Gastroesophageal sphincter (tissue), 3 donors: ENCODE measurements at regions not wholly inside any gene's neighbourhood (a gene's known extent, or its start where the extent isn't known, plus 50 kb on each side); places are given as distances from the start of the nearest gene placed in this dataset.

Experiments used
- CTCF ChIP-seq, 4 experiments: fragments of 200-600 bp in 2 of 4; fragments of 450-650 bp in 2 of 4; sonication (generic) in 1 of 4; IDR thresholded peaks; one replicate each; pipeline ENCODE4 v1.5.1; 2017 to 2019; ENCODE audit warnings: antibody characterized with exemption in 4 of 4, mild to moderate bottlenecking in 2 of 4, moderate library complexity in 2 of 4
- EP300 ChIP-seq: sonication (generic); formaldehyde crosslinking; IDR thresholded peaks from one replicate; pipeline ENCODE4 v1.6.1; 2017; ENCODE audit warnings: antibody characterized with exemption, mild to moderate bottlenecking
- POLR2A ChIP-seq, 2 donors: fragments of 450-650 bp; IDR thresholded peaks; one replicate each; pipeline ENCODE4 v1.6.1; 2017; ENCODE audit warnings: antibody characterized with exemption in 2 of 2, mild to moderate bottlenecking in 2 of 2, moderate library complexity in 1 of 2
- POLR2AphosphoS5 ChIP-seq: sonication (generic); formaldehyde crosslinking; IDR thresholded peaks from one replicate; pipeline ENCODE4 v1.6.1; 2017; ENCODE audit warnings: antibody characterized with exemption

DNA sequence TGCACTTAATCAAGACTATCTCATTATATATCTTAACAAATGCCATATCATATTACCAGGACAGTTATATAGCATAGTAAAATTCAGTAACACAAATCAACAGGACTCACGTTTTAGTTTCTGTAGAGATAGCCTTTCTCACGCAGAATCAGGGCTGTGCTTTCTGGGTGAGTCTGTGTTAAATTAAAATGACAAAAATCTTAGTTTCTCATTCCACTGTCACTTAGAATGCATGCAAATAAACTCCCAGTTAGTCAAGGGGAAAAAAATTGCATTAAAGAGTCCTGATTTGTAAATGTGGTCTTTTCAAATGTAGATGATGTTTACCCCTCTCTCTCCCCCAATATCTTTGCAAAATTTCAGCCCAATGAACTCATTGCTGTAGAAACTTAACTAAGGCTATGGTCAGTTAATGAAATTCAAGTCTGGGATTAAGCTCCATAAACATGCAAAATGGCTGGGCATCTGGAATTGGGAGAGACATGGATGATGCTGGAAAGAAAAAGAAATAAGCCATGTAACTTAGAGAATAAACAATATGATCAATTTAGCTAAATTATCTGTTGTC, 77.8 kb upstream of the MGAT4C start:
- TF ChIP-seq POLR2A (IDR thresholded peaks at IDR 0.05) (no peak), CTCF (IDR thresholded peaks at IDR 0.05) (no peak), EP300 (no peak), POLR2AphosphoS5 (no peak)
